AG08395 (cell line): ENCODE measurements at regions not wholly inside any gene's neighbourhood (a gene's known extent, or its start where the extent isn't known, plus 50 kb on each side); places are given as distances from the start of the nearest gene placed in this dataset.
A peak's percentile ranks its signal among the peaks of the same experiment; 100 is the strongest.
"Not testable (repeated sequence)": the region's sequence is repeated elsewhere in the genome, so short reads cannot be mapped to it uniquely, and the experiment has no call there.

Experiments
- DNase-seq: peaks from one replicate; pipeline ENCODE4 v3.0.0; 2012; ENCODE audit warnings: mixed read lengths, low spot score

- DNase-seq: peak; percentile 25
These were observed 236.0 kb upstream of the SGK1 start for GRCh38 chr6:134553936-134554335.

- DNase-seq: peak; percentile 63
These were observed 233.5 kb upstream of the SGK1 start for GRCh38 chr6:134551245-134551960.

GRCh38 chr6:134550604-134551003 lies 232.7 kb upstream of the SGK1 start:
- DNase-seq: no peak

GRCh38 chr6:134549854-134550253 lies 231.9 kb upstream of the SGK1 start:
- DNase-seq: no peak

- no peak for DNase-seq
These were observed 229.2 kb upstream of the SGK1 start for GRCh38 chr6:134546962-134547645.

- DNase-seq: no peak
These were observed 226.8 kb upstream of the SGK1 start for GRCh38 chr6:134544737-134545136.

- no peak for DNase-seq
These were observed 225.2 kb upstream of the SGK1 start for GRCh38 chr6:134543128-134543527.

- DNase-seq: no peak
These were observed 223.1 kb upstream of the SGK1 start for GRCh38 chr6:134541001-134541400.

GRCh38 chr6:134539865-134540323 lies 222.0 kb upstream of the SGK1 start:
- DNase-seq: no peak

- DNase-seq: not testable (repeated sequence)
These were observed 219.9 kb upstream of the SGK1 start for GRCh38 chr6:134537765-134538164.

- DNase-seq: peak; percentile 87
These were observed 219.2 kb upstream of the SGK1 start for GRCh38 chr6:134537146-134537555.

GRCh38 chr6:134535831-134536230 lies 217.9 kb upstream of the SGK1 start:
- no peak for DNase-seq

GRCh38 chr6:134534708-134535149 lies 216.8 kb upstream of the SGK1 start:
- DNase-seq: peak; percentile 11

GRCh38 chr6:134533991-134534390 lies 216.1 kb upstream of the SGK1 start:
- no peak for DNase-seq

GRCh38 chr6:134532694-134533624 lies 215.0 kb upstream of the SGK1 start:
- DNase-seq: no peak

- DNase-seq: no peak
These were observed 213.7 kb upstream of the SGK1 start for GRCh38 chr6:134531611-134532010.

- DNase-seq: no peak
These were observed 213.3 kb upstream of the SGK1 start for GRCh38 chr6:134531188-134531551.

GRCh38 chr6:134529921-134530320 lies 212.0 kb upstream of the SGK1 start:
- DNase-seq: peak; percentile 26

- DNase-seq: no peak
These were observed 211.4 kb upstream of the SGK1 start for GRCh38 chr6:134529305-134529704.

GRCh38 chr6:134527108-134527787 lies 209.3 kb upstream of the SGK1 start:
- no peak for DNase-seq

- DNase-seq: no peak
These were observed 207.4 kb upstream of the SGK1 start for GRCh38 chr6:134525190-134525868.
